Stimulated activated naive CD8-positive, alpha-beta T cell treated with anti-CD3 and anti-CD28 coated beads, Interleukin-15, Interleukin-2, amounts not matched to agents 100 ng/mL and 50 ng/mL, for 24 hours (primary cell): ENCODE measurements at regions not wholly inside any gene's neighbourhood (a gene's known extent, or its start where the extent isn't known, plus 50 kb on each side); places are given as distances from the start of the nearest gene placed in this dataset.
"Not testable (repeated sequence)": the region's sequence is repeated elsewhere in the genome, so short reads cannot be mapped to it uniquely, and the experiment has no call there.

Experiments used
- H3K27ac Mint-ChIP-seq: one replicate; pipeline ENCODE4 v1.8.0; 2021; ENCODE audit warnings: mild to moderate bottlenecking, mixed read lengths
- H3K27me3 Mint-ChIP-seq: one replicate; pipeline ENCODE4 v1.8.0; 2021; ENCODE audit warnings: mixed read lengths
- H3K36me3 Mint-ChIP-seq: one replicate; pipeline ENCODE4 v1.8.0; 2021; ENCODE audit warnings: low read depth, mixed read lengths
- H3K4me1 Mint-ChIP-seq: one replicate; pipeline ENCODE4 v1.8.0; 2021; ENCODE audit warnings: low read depth, mixed read lengths
- H3K4me3 Mint-ChIP-seq: one replicate; pipeline ENCODE4 v1.8.0; 2021; ENCODE audit warnings: mild to moderate bottlenecking, mixed read lengths
- H3K9me3 Mint-ChIP-seq: one replicate; pipeline ENCODE4 v1.8.0; 2021; ENCODE audit warnings: mixed read lengths

DNA sequence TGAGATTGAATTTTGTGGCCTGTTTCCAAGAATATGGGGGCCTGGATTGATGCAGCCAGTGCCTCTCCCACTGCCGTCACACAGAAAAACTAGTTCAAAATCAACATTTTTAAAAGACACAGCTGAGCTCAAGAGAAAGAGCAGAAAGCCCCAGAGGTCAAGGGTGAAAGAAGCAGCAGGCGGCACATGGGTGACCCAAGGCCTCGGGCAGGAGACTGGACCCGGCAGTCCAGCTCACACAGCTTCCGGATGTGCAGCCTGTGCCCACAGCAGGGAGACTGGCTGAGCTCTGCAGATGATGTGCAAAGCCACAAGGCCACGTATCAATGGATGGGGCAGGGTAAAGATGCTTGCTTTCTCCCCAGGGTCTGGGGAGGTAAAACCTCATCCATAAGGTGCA is 50.4 kb upstream of the RNF32 start:
- Mint-ChIP-seq H3K36me3 (no peaks in the 10 kb centered on the region), H3K27me3 (peaks cover 12% of the 10 kb centered on the region), H3K9me3 (peaks cover 20% of the 10 kb centered on the region), H3K4me3 (no peak overlapping the region), H3K27ac (no peak overlapping the region), H3K4me1 (no peaks in the 10 kb centered on the region)

DNA sequence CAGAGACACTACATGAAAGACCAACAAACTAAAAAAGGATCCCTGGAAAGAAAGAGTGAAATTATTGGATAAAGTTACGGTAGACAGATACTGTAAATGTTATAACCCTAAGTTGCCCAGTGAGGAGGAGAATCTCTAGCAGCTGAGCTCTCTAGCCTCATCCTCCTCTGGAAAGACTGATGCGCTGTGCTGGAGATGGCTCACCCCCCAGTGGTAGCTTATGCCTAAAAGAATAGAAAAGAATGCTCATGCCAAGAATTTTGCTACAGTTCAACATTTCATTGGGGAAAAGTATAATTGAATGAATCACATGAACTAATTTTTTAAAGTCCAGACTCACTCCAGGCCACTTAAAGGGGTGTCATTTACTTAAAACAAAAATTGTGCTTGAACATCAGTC is 50.8 kb upstream of the RNF32 start:
- no peak overlapping the region for H3K4me3 Mint-ChIP-seq
- H3K27ac Mint-ChIP-seq, result no peak overlapping the region
- H3K27me3 Mint-ChIP-seq, result peaks cover 12% of the 10 kb centered on the region
- peaks cover 20% of the 10 kb centered on the region for H3K9me3 Mint-ChIP-seq
- no peaks in the 10 kb centered on the region for H3K36me3 Mint-ChIP-seq
- no peaks in the 10 kb centered on the region for H3K4me1 Mint-ChIP-seq

GRCh38 chr7:156585926-156586325 is 54.6 kb upstream of the RNF32 start:
- Mint-ChIP-seq H3K27me3 (peaks cover 6% of the 10 kb centered on the region), H3K27ac (no peak overlapping the region), H3K36me3 (no peaks in the 10 kb centered on the region), H3K9me3 (peaks cover 6% of the 10 kb centered on the region), H3K4me1 (no peaks in the 10 kb centered on the region), H3K4me3 (no peak overlapping the region)

- H3K27ac Mint-ChIP-seq, result no peak overlapping the region
- peaks cover 6% of the 10 kb centered on the region for H3K27me3 Mint-ChIP-seq
- no peak overlapping the region for H3K4me3 Mint-ChIP-seq
- no peaks in the 10 kb centered on the region for H3K4me1 Mint-ChIP-seq
- H3K36me3 Mint-ChIP-seq, result no peaks in the 10 kb centered on the region
- peaks cover 6% of the 10 kb centered on the region for H3K9me3 Mint-ChIP-seq
Measured at GRCh38 chr7:156585025-156585648, 55.4 kb upstream of the RNF32 start.

DNA sequence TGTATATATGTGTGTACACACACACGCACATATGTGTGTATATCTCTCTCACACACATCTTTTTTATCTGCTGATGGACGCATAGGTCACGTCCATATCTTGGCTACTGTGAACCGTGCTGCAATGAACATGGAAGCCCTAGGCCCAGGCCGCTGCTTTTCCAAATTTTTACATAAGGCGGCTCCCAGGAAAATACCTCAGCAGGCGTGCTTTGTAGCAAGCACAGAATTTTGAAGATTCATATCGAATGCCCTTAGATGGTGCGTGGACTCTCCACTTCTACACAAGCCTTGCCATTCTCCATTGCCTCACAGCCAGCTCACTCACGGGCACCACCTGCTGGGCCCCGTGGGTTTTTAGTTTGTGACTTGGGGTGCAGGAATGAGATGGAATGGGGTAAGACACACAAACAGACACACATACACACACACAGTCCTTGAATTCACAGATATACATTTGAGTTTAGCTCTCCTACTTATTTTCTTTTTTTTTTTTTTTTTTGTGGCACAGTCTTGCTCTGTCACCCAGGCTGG is 57.9 kb upstream of the RNF32 start:
- Mint-ChIP-seq H3K9me3 (peaks cover 6% of the 10 kb centered on the region), H3K36me3 (no peaks in the 10 kb centered on the region), H3K4me1 (no peaks in the 10 kb centered on the region), H3K27me3 (peaks cover 9% of the 10 kb centered on the region), H3K27ac (no peak overlapping the region), H3K4me3 (no peak overlapping the region)

- Mint-ChIP-seq H3K27ac (no peak overlapping the region), H3K36me3 (no peaks in the 10 kb centered on the region), H3K4me3 (no peak overlapping the region), H3K9me3 (no peaks in the 10 kb centered on the region), H3K27me3 (peaks cover 9% of the 10 kb centered on the region), H3K4me1 (no peaks in the 10 kb centered on the region)
Measured at GRCh38 chr7:156580036-156580435, 60.5 kb upstream of the RNF32 start.

GRCh38 chr7:156579566-156579965 is 61.0 kb upstream of the RNF32 start:
- Mint-ChIP-seq H3K9me3 (no peaks in the 10 kb centered on the region), H3K27me3 (peaks cover 9% of the 10 kb centered on the region), H3K36me3 (no peaks in the 10 kb centered on the region), H3K4me1 (no peaks in the 10 kb centered on the region), H3K4me3 (no peak overlapping the region), H3K27ac (no peak overlapping the region)

- Mint-ChIP-seq H3K36me3 (no peaks in the 10 kb centered on the region), H3K4me3 (no peak overlapping the region), H3K9me3 (no peaks in the 10 kb centered on the region), H3K4me1 (no peaks in the 10 kb centered on the region), H3K27me3 (peaks cover 11% of the 10 kb centered on the region), H3K27ac (no peak overlapping the region)
Measured at GRCh38 chr7:156578978-156579430, 61.6 kb upstream of the RNF32 start.

DNA sequence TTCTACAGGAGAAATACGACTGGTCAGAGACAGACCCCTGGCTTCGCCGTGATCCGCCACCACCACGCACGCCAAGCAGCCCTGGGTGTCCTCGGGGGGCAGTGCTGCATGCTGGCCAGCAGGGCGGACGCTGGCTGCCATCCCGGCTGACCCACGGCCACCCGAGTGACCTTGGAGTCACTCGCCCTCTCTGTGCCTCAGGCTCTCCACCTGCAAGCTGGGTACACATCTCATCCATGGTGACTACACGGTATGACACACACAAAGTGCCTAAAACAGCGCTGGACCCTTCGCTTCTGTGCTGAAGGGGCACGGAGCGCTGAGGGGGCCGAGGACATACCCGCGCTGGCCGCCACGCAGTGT is 62.0 kb upstream of the RNF32 start:
- Mint-ChIP-seq H3K9me3 (no peaks in the 10 kb centered on the region), H3K27me3 (peaks cover 15% of the 10 kb centered on the region), H3K4me1 (no peaks in the 10 kb centered on the region), H3K27ac (no peak overlapping the region), H3K36me3 (no peaks in the 10 kb centered on the region), H3K4me3 (no peak overlapping the region)

- H3K27ac Mint-ChIP-seq, result no peak overlapping the region
- no peak overlapping the region for H3K4me3 Mint-ChIP-seq
- peaks cover 18% of the 10 kb centered on the region for H3K27me3 Mint-ChIP-seq
- H3K4me1 Mint-ChIP-seq, result no peaks in the 10 kb centered on the region
- H3K9me3 Mint-ChIP-seq, result no peaks in the 10 kb centered on the region
- no peaks in the 10 kb centered on the region for H3K36me3 Mint-ChIP-seq
Measured at GRCh38 chr7:156577645-156578577, 62.7 kb upstream of the RNF32 start.

- H3K4me1 Mint-ChIP-seq, result no peaks in the 10 kb centered on the region
- H3K9me3 Mint-ChIP-seq, result no peaks in the 10 kb centered on the region
- H3K36me3 Mint-ChIP-seq, result no peaks in the 10 kb centered on the region
- H3K27me3 Mint-ChIP-seq, result peaks cover 18% of the 10 kb centered on the region
- H3K27ac Mint-ChIP-seq, result no peak overlapping the region
- no peak overlapping the region for H3K4me3 Mint-ChIP-seq
Measured at GRCh38 chr7:156576216-156577058, 64.1 kb upstream of the RNF32 start.

DNA sequence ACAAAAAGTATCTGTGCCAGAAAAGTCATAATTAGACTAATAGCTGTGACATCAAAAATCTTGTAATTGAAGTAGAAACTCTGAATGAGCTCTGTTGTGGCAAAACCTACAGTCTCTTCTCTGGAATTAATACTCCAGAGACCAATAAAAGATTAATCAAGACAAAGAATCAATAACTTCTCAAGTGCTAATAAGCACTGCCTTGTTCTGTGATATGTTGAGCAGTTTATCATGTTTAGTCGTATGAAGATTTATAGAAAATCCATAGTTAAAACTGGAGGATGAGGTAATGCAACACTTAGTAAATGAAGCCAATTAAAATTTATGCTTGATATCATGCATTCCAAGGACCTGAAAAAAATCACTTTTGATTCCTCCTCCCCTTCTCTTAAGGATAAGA is 72.3 kb upstream of the RNF32 start:
- H3K4me3 Mint-ChIP-seq, result no peak overlapping the region
- peaks cover 16% of the 10 kb centered on the region for H3K9me3 Mint-ChIP-seq
- H3K27ac Mint-ChIP-seq, result no peak overlapping the region
- H3K4me1 Mint-ChIP-seq, result no peaks in the 10 kb centered on the region
- no peaks in the 10 kb centered on the region for H3K36me3 Mint-ChIP-seq
- peaks cover 3% of the 10 kb centered on the region for H3K27me3 Mint-ChIP-seq

GRCh38 chr7:156566812-156567549 is 73.6 kb upstream of the RNF32 start:
- Mint-ChIP-seq H3K36me3 (no peaks in the 10 kb centered on the region), H3K4me1 (no peaks in the 10 kb centered on the region), H3K4me3 (no peak overlapping the region), H3K27ac (no peak overlapping the region), H3K27me3 (peaks cover 7% of the 10 kb centered on the region), H3K9me3 (peaks cover 16% of the 10 kb centered on the region)

DNA sequence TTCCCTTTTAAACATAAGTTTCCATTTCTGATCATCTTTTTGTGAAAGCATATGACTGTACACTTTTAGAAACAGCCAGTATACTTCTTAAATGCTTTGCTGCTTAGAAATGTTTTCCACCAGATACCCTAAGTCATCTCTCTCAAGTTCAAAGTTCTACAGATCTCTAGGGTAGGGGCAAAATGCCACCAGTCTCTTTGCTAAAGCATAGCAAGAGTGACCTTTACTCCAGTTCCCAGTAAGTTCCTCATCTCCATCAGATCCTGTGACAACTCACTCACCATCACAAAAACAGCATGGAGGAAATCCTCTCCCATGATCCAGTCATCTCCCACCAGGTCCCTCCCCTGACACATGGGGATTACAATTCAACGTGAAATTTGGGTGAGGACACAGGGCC is 75.6 kb upstream of the RNF32 start:
- Mint-ChIP-seq H3K27me3 (peaks cover 17% of the 10 kb centered on the region), H3K9me3 (peaks cover 16% of the 10 kb centered on the region)
- H3K4me1 Mint-ChIP-seq, H3K4me3 Mint-ChIP-seq, H3K27ac Mint-ChIP-seq, H3K36me3 Mint-ChIP-seq: not testable (repeated sequence)
